Omental fat pad (tissue), 3 donors: ENCODE measurements at regions not wholly inside any gene's neighbourhood (a gene's known extent, or its start where the extent isn't known, plus 50 kb on each side); places are given as distances from the start of the nearest gene placed in this dataset.

ENCODE experiments used
- ATAC-seq: fragments of 150-250 bp; one replicate; pipeline ENCODE4 v1.9.1; 2016; ENCODE audit warnings: mild to moderate bottlenecking, moderate library complexity; ENCODE audit not compliant: low FRiP score
- DNase-seq: peaks from one replicate; pipeline ENCODE4 v3.0.0-alpha.2; 2019; ENCODE audit warnings: low spot score
- CTCF ChIP-seq, 3 donors: fragments of 450-650 bp; IDR thresholded peaks; one replicate each; pipeline ENCODE4 v1.5.1; 2016 to 2017; ENCODE audit warnings: antibody characterized with exemption in 3 of 3, mild to moderate bottlenecking in 3 of 3, moderate library complexity in 2 of 3

- ATAC-seq = no peak
- no peak for DNase-seq
- no peak for TF ChIP-seq CTCF (IDR thresholded peaks at IDR 0.05)
These were observed 533.2 kb upstream of the NR3C2 start for GRCh38 chr4:148975464-148975863.

GRCh38 chr4:148965080-148965479 lies 522.9 kb upstream of the NR3C2 start:
- no peak for TF ChIP-seq CTCF (IDR thresholded peaks at IDR 0.05)
- ATAC-seq (no peak), DNase-seq (no peak)

- ATAC-seq = no peak
- no peak for TF ChIP-seq CTCF (IDR thresholded peaks at IDR 0.05)
- DNase-seq = no peak
These were observed 522.2 kb upstream of the NR3C2 start for GRCh38 chr4:148964456-148964855.

GRCh38 chr4:148962539-148963290 lies 520.5 kb upstream of the NR3C2 start:
- no peak for DNase-seq
- TF ChIP-seq CTCF (IDR thresholded peaks at IDR 0.05) = no peak
- no peak for ATAC-seq

GRCh38 chr4:148961526-148961925 lies 519.3 kb upstream of the NR3C2 start:
- no peak for ATAC-seq

GRCh38 chr4:148958317-148958716 lies 516.1 kb upstream of the NR3C2 start:
- ATAC-seq (no peak), DNase-seq (no peak)
- TF ChIP-seq CTCF (IDR thresholded peaks at IDR 0.05) = no peak

More at GRCh38 chr4:148961526-148961925, 519.3 kb upstream of the NR3C2 start:
- DNase-seq = no peak
- TF ChIP-seq CTCF (IDR thresholded peaks at IDR 0.05) = no peak

GRCh38 chr4:148955564-148956297 lies 513.5 kb upstream of the NR3C2 start:
- no peak for ATAC-seq
- TF ChIP-seq CTCF (IDR thresholded peaks at IDR 0.05) = no peak
- DNase-seq = no peak
